Neural progenitor cell (in vitro differentiated cells): ENCODE measurements at regions not wholly inside any gene's neighbourhood (a gene's known extent, or its start where the extent isn't known, plus 50 kb on each side); places are given as distances from the start of the nearest gene placed in this dataset.

ENCODE experiments used
- DNase-seq: peaks from one replicate; pipeline ENCODE4 v3.0.0-alpha.2; 2016; ENCODE audit warnings: low spot score
- H2AFZ ChIP-seq: fragments of 200-600 bp; sonication (generic); replicated peaks from 2 replicates; pipeline ENCODE4 v1.6.1; 2016; ENCODE audit warnings: antibody characterized with exemption
- H3F3A ChIP-seq: fragments of 200-600 bp; sonication (generic); 2 replicates; pipeline ENCODE4 v1.6.1; 2016; ENCODE audit warnings: antibody characterized with exemption, low read depth
- H3K27ac ChIP-seq: fragments of 200-600 bp; sonication (generic); 2 replicates; pipeline ENCODE4 v1.5.1; 2016; ENCODE audit warnings: mild to moderate bottlenecking
- H3K27me3 ChIP-seq: fragments of 200-600 bp; sonication (generic); 2 replicates; pipeline ENCODE4 v1.6.1; 2016; ENCODE audit warnings: mild to moderate bottlenecking, moderate library complexity
- H3K36me3 ChIP-seq: fragments of 200-600 bp; sonication (generic); 2 replicates; pipeline ENCODE4 v1.5.1; 2016
- H3K4me1 ChIP-seq: fragments of 200-600 bp; sonication (generic); 2 replicates; pipeline ENCODE4 v1.6.1; 2016; ENCODE audit warnings: mixed run types
- H3K4me2 ChIP-seq: fragments of 200-600 bp; sonication (generic); 2 replicates; pipeline ENCODE4 v1.6.1; 2016
- H3K4me3 ChIP-seq: fragments of 200-600 bp; sonication (generic); 2 replicates; pipeline ENCODE4 v1.5.1; 2016
- H3K79me2 ChIP-seq: fragments of 200-600 bp; sonication (generic); 2 replicates; pipeline ENCODE4 v1.6.1; 2016; ENCODE audit warnings: low read depth
- H3K9ac ChIP-seq: fragments of 200-600 bp; sonication (generic); 2 replicates; pipeline ENCODE4 v1.6.1; 2016
- H3K9me3 ChIP-seq: fragments of 200-600 bp; sonication (generic); 2 replicates; pipeline ENCODE4 v1.5.1; 2016; ENCODE audit warnings: low read depth
- H4K20me1 ChIP-seq: fragments of 200-600 bp; sonication (generic); 2 replicates; pipeline ENCODE4 v1.6.1; 2016; ENCODE audit warnings: low read depth
- H3K27ac Mint-ChIP-seq: 3 replicates; pipeline ENCODE4 v1.8.0; 2021; ENCODE audit warnings: mixed read lengths
- H3K27me3 Mint-ChIP-seq: 2 replicates; pipeline ENCODE4 v1.8.0; 2022; ENCODE audit warnings: low read depth, mild to moderate bottlenecking, inconsistent platforms, moderate library complexity, mixed read lengths; ENCODE audit not compliant: insufficient read depth
- H3K36me3 Mint-ChIP-seq: 3 replicates; pipeline ENCODE4 v1.8.0; 2021; ENCODE audit warnings: mixed read lengths
- H3K4me1 Mint-ChIP-seq: 3 replicates; pipeline ENCODE4 v1.8.0; 2021; ENCODE audit warnings: mixed read lengths
- H3K4me3 Mint-ChIP-seq: 3 replicates; pipeline ENCODE4 v1.8.0; 2021; ENCODE audit warnings: mild to moderate bottlenecking, moderate library complexity, mixed read lengths
- H3K9me3 Mint-ChIP-seq: 3 replicates; pipeline ENCODE4 v1.8.0; 2020; ENCODE audit warnings: mixed read lengths
- EZH2 ChIP-seq: fragments of 200-600 bp; sonication (generic); IDR thresholded peaks from 2 replicates; pipeline ENCODE4 v1.6.1; 2017; ENCODE audit warnings: antibody characterized with exemption, mild to moderate bottlenecking, moderate library complexity
- EZH2phosphoT487 ChIP-seq: fragments of 200-600 bp; sonication (generic); IDR thresholded peaks from 2 replicates; pipeline ENCODE4 v1.6.1; 2017; ENCODE audit warnings: antibody characterized with exemption
- TF ChIP-seq, protein P1 (sequence below): fragments of 200-600 bp; sonication (generic); IDR thresholded peaks from 2 replicates; pipeline ENCODE4 v1.5.1; 2017; ENCODE audit warnings: antibody characterized with exemption, mild to moderate bottlenecking

DNA sequence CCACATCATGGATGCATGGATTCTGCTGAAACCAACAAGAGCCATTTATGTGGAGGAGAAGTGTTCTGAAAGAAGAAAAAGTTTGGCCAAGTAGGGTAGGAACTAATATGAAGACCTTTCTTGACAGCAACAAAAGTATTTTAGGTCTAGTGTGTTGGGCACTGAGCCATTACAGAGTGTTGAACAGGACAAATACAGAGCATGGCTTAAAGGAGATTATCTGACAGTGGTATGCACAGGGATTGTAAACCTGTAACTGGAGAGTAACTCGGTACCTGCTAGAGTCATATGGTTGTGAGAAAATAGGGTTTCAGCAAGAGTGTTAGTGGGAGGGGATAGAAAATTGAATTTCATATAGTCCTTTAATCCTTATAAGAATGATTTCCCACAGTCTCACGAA is 513.2 kb upstream of the WWC1 start:
- Histone ChIP-seq H3K4me1 (no peaks in the 10 kb centered on the region), H3K27me3 (no peaks in the 10 kb centered on the region), H3K79me2 (no peaks in the 10 kb centered on the region), H3K27ac (no peak overlapping the region), H3K9me3 (no peaks in the 10 kb centered on the region), H2AFZ (no peak overlapping the region), H4K20me1 (no peaks in the 10 kb centered on the region), H3K9ac (no peak overlapping the region), H3F3A (no peaks in the 10 kb centered on the region), H3K4me3 (no peak overlapping the region), H3K36me3 (no peaks in the 10 kb centered on the region), H3K4me2 (no peak overlapping the region)
- H3K27me3 Mint-ChIP-seq = peaks cover 2% of the 10 kb centered on the region
- H3K9me3 Mint-ChIP-seq = no peaks in the 10 kb centered on the region
- TF ChIP-seq, protein P1, sequence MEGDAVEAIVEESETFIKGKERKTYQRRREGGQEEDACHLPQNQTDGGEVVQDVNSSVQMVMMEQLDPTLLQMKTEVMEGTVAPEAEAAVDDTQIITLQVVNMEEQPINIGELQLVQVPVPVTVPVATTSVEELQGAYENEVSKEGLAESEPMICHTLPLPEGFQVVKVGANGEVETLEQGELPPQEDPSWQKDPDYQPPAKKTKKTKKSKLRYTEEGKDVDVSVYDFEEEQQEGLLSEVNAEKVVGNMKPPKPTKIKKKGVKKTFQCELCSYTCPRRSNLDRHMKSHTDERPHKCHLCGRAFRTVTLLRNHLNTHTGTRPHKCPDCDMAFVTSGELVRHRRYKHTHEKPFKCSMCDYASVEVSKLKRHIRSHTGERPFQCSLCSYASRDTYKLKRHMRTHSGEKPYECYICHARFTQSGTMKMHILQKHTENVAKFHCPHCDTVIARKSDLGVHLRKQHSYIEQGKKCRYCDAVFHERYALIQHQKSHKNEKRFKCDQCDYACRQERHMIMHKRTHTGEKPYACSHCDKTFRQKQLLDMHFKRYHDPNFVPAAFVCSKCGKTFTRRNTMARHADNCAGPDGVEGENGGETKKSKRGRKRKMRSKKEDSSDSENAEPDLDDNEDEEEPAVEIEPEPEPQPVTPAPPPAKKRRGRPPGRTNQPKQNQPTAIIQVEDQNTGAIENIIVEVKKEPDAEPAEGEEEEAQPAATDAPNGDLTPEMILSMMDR = no peak
- peaks cover 4% of the 10 kb centered on the region for H3K36me3 Mint-ChIP-seq
- no peak overlapping the region for H3K4me3 Mint-ChIP-seq
- DNase-seq = no peak
- no peak overlapping the region for H3K27ac Mint-ChIP-seq
- peaks cover 11% of the 10 kb centered on the region for H3K4me1 Mint-ChIP-seq

DNA sequence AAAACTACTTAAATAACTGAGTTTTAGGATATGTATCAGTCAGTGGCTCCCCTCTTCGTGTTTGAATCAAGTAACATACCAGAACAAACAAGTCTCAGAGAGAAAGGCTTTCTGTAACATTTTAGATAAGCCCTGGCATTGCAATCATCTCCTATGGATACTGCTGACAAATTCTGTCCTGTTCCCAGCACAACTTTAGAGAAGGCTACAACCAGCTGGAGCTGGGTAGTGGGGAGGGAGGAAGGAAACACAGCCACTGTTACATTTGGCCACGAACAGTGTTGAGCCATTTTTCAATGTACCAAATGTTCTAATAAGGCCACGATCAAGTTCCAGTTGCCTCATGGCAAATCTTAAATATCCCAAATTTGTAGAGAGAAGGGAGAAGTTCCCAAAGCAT is 511.8 kb upstream of the WWC1 start:
- H3K27ac Mint-ChIP-seq = no peak overlapping the region

DNA sequence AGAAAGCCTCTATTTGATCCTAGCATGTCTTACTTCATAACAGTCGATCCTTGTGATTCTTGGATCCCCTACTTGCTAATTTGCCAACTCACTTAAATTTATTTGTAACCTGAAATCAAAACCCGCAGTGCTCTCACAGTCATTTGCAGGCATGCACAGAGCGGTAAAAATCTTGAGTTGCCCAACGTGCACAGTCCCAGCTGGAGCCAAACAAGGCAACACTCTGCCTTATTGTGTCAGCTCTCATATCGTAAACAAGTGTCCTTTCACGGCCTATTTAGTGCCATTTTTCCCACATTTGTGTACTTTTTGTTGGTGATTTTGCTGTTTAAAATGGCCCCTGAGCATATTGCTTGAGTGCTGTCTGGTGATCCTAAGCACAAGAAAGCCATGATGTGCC is 511.3 kb upstream of the WWC1 start:
- peaks cover 4% of the 10 kb centered on the region for H3K36me3 Mint-ChIP-seq
- no peak overlapping the region for H3K27ac Mint-ChIP-seq

More for the DNA sequence above, 511.8 kb upstream of the WWC1 start:
- TF ChIP-seq EZH2phosphoT487 (no peak), EZH2 (no peak)
- TF ChIP-seq, protein P1 = no peak
- DNase-seq = no peak
- Histone ChIP-seq H3K4me1 (no peaks in the 10 kb centered on the region), H3F3A (no peaks in the 10 kb centered on the region), H3K27ac (no peak overlapping the region), H3K9me3 (no peaks in the 10 kb centered on the region), H3K36me3 (no peaks in the 10 kb centered on the region), H2AFZ (no peak overlapping the region), H3K4me2 (no peak overlapping the region), H3K9ac (no peak overlapping the region), H3K4me3 (no peak overlapping the region), H3K79me2 (no peaks in the 10 kb centered on the region), H4K20me1 (no peaks in the 10 kb centered on the region), H3K27me3 (no peaks in the 10 kb centered on the region)
- no peaks in the 10 kb centered on the region for H3K9me3 Mint-ChIP-seq
- no peak overlapping the region for H3K4me3 Mint-ChIP-seq
- H3K4me1 Mint-ChIP-seq = peaks cover 7% of the 10 kb centered on the region
- H3K27me3 Mint-ChIP-seq = peaks cover 2% of the 10 kb centered on the region
- peaks cover 4% of the 10 kb centered on the region for H3K36me3 Mint-ChIP-seq

More for the DNA sequence above, 511.3 kb upstream of the WWC1 start:
- TF ChIP-seq, protein P1 = no peak
- TF ChIP-seq EZH2 (no peak), EZH2phosphoT487 (no peak)
- Histone ChIP-seq H3K4me1 (no peaks in the 10 kb centered on the region), H2AFZ (no peak overlapping the region), H3F3A (no peaks in the 10 kb centered on the region), H3K79me2 (no peaks in the 10 kb centered on the region), H3K4me2 (no peak overlapping the region), H3K27me3 (no peaks in the 10 kb centered on the region), H3K4me3 (no peak overlapping the region), H3K36me3 (no peaks in the 10 kb centered on the region), H4K20me1 (no peaks in the 10 kb centered on the region), H3K27ac (no peak overlapping the region), H3K9ac (no peak overlapping the region), H3K9me3 (no peaks in the 10 kb centered on the region)
- Mint-ChIP-seq H3K4me3 (no peak overlapping the region), H3K27me3 (peaks cover 2% of the 10 kb centered on the region), H3K4me1 (peaks cover 7% of the 10 kb centered on the region), H3K9me3 (no peaks in the 10 kb centered on the region)
- DNase-seq = no peak
